Small intestine (tissue), 7 donors: ENCODE measurements at regions not wholly inside any gene's neighbourhood (a gene's known extent, or its start where the extent isn't known, plus 50 kb on each side); places are given as distances from the start of the nearest gene placed in this dataset.

Experiments used
- DNase-seq, 2 donors: peaks; one replicate each; pipeline versions ENCODE4 v3.0.0 to v3.0.0-alpha.2; 2013
- FAIRE-seq: peaks from 2 replicates; lab custom pipeline; 2012; peaks lifted over from hg19 to GRCh38; lab: Jason Lieb, UNC
- H3K27ac ChIP-seq, 3 donors: one replicate each; pipeline ENCODE4 v1.5.1; 2013; ENCODE audit warnings: low read length in 2 of 3, mild to moderate bottlenecking in 2 of 3, control low read depth in 1 of 3, inconsistent platforms in 1 of 3, low read depth in 1 of 3, moderate library complexity in 1 of 3
- H3K27me3 ChIP-seq, 3 donors: one replicate each; pipeline ENCODE4 v1.6.1; 2013; ENCODE audit warnings: low read length in 3 of 3, inconsistent platforms in 1 of 3; ENCODE audit not compliant: control insufficient read depth in 3 of 3, insufficient read depth in 3 of 3
- H3K36me3 ChIP-seq, 3 donors: one replicate each; pipeline ENCODE4 v1.6.1; 2013; ENCODE audit warnings: low read length in 3 of 3, inconsistent platforms in 1 of 3, low read depth in 1 of 3, mild to moderate bottlenecking in 1 of 3, moderate library complexity in 1 of 3; ENCODE audit not compliant: control insufficient read depth in 3 of 3, insufficient read depth in 2 of 3
- H3K4me1 ChIP-seq, 3 donors: one replicate each; pipeline ENCODE4 v1.6.1; 2013; ENCODE audit warnings: low read length in 2 of 3, inconsistent platforms in 1 of 3, low read depth in 1 of 3, mild to moderate bottlenecking in 1 of 3, moderate library complexity in 1 of 3; ENCODE audit not compliant: control insufficient read depth in 3 of 3, insufficient read depth in 2 of 3
- H3K4me3 ChIP-seq, 3 donors: one replicate each; pipeline ENCODE4 v1.5.1; 2013; ENCODE audit warnings: low read length in 3 of 3, control low read depth in 1 of 3, inconsistent platforms in 1 of 3, low read depth in 1 of 3, mild to moderate bottlenecking in 1 of 3, moderate library complexity in 1 of 3
- H3K9me3 ChIP-seq, 2 donors: one replicate each; pipeline ENCODE4 v1.6.1; 2013; ENCODE audit warnings: low read depth in 1 of 2, low read length in 1 of 2; ENCODE audit not compliant: control insufficient read depth in 2 of 2, insufficient read depth in 1 of 2
- whole genome bisulfite sequencing, 3 donors: extraction: QIAGEN DNeasy Blood & Tissue Kit; methylation state at CpG; one replicate each; pipeline ENCODE4 v1.1.7; 2013; 5-methylcytosine and 5-hydroxymethylcytosine counted together
- donor health status: healthy with polysubstance abuse.
- donor health status: control.
- donor health status: control.
- donor health status: Bipolar disorder and iron deficiency.
- donor health status: healthy.

GRCh38 chr18:67742954-67743353 is 226.4 kb upstream of the DSEL start:
- DNase-seq (no peak), FAIRE-seq (no peak)
- Histone ChIP-seq H3K4me3 (no peak overlapping the region), H3K27ac (no peak overlapping the region), H3K27me3 (no peaks in the 10 kb centered on the region), H3K4me1 (no peaks in the 10 kb centered on the region), H3K36me3 (no peaks in the 10 kb centered on the region), H3K9me3 (peaks cover 2 to 11% of the 10 kb centered on the region in 2 donors)
- 52 to 60% (median 56%) methylated on average over 1 of the region's 1 CpG for WGBS, 3 donors

- no peaks in the 10 kb centered on the region for H3K36me3 ChIP-seq
- no peak overlapping the region for H3K27ac ChIP-seq
- WGBS, 3 donors = 81 to 83% (median 82%) methylated on average over 7 of the region's 7 CpGs
- H3K4me1 ChIP-seq = no peaks in the 10 kb centered on the region
- peaks cover 2 to 11% of the 10 kb centered on the region in 2 donors for H3K9me3 ChIP-seq
- DNase-seq (no peak), FAIRE-seq (no peak)
- no peak overlapping the region for H3K4me3 ChIP-seq
- no peaks in the 10 kb centered on the region for H3K27me3 ChIP-seq
Measured at GRCh38 chr18:67742525-67742924, 226.0 kb upstream of the DSEL start.

GRCh38 chr18:67735506-67735905 is 219.0 kb upstream of the DSEL start:
- H3K36me3 ChIP-seq = no peaks in the 10 kb centered on the region
- H3K4me1 ChIP-seq = no peaks in the 10 kb centered on the region
- FAIRE-seq (no peak), DNase-seq (no peak)
- peaks cover 0 to 3% of the 10 kb centered on the region in 2 donors for H3K9me3 ChIP-seq
- no peak overlapping the region for H3K4me3 ChIP-seq
- H3K27ac ChIP-seq = no peak overlapping the region
- 72 to 78% (median 78%) methylated on average over 6 of the region's 6 CpGs for WGBS, 3 donors
- no peaks in the 10 kb centered on the region for H3K27me3 ChIP-seq

- no peaks in the 10 kb centered on the region for H3K4me1 ChIP-seq
- H3K27me3 ChIP-seq = no peaks in the 10 kb centered on the region
- no peak overlapping the region for H3K4me3 ChIP-seq
- DNase-seq (no peak), FAIRE-seq (no peak)
- no peaks in the 10 kb centered on the region for H3K9me3 ChIP-seq
- 23 to 49% (median 47%) methylated on average over 1 of the region's 1 CpG for WGBS, 3 donors
- H3K36me3 ChIP-seq = no peaks in the 10 kb centered on the region
- no peak overlapping the region for H3K27ac ChIP-seq
Measured at GRCh38 chr18:67733088-67733487, 216.6 kb upstream of the DSEL start.

GRCh38 chr18:67731851-67732250 is 215.3 kb upstream of the DSEL start:
- Histone ChIP-seq H3K4me1 (no peaks in the 10 kb centered on the region), H3K27ac (no peak overlapping the region), H3K27me3 (no peaks in the 10 kb centered on the region), H3K4me3 (no peak overlapping the region), H3K9me3 (no peaks in the 10 kb centered on the region), H3K36me3 (no peaks in the 10 kb centered on the region)
- no peak for FAIRE-seq
- DNase-seq = no peak
- WGBS, 3 donors = 48 to 71% (median 59%) methylated on average over 1 of the region's 1 CpG

- H3K27ac ChIP-seq = no peak overlapping the region
- no peak overlapping the region for H3K4me3 ChIP-seq
- H3K4me1 ChIP-seq = no peaks in the 10 kb centered on the region
- H3K36me3 ChIP-seq = no peaks in the 10 kb centered on the region
- WGBS, 3 donors = 86 to 93% (median 89%) methylated on average over 4 of the region's 4 CpGs
- FAIRE-seq = no peak
- H3K9me3 ChIP-seq = no peaks in the 10 kb centered on the region
- no peaks in the 10 kb centered on the region for H3K27me3 ChIP-seq
- DNase-seq = no peak
Measured at GRCh38 chr18:67730886-67731285, 214.4 kb upstream of the DSEL start.

- H3K27ac ChIP-seq = no peak overlapping the region
- WGBS, 3 donors = 84 to 90% (median 87%) methylated on average over 2 of the region's 2 CpGs
- no peaks in the 10 kb centered on the region for H3K27me3 ChIP-seq
- no peak for DNase-seq
- FAIRE-seq = no peak
- no peaks in the 10 kb centered on the region for H3K36me3 ChIP-seq
- H3K4me1 ChIP-seq = no peaks in the 10 kb centered on the region
- no peaks in the 10 kb centered on the region for H3K9me3 ChIP-seq
- H3K4me3 ChIP-seq = no peak overlapping the region
Measured at GRCh38 chr18:67728364-67728763, 211.8 kb upstream of the DSEL start.

- H3K4me1 ChIP-seq = no peaks in the 10 kb centered on the region
Measured at GRCh38 chr18:67726882-67727281, 210.4 kb upstream of the DSEL start.

GRCh38 chr18:67717800-67718199 is 201.3 kb upstream of the DSEL start:
- no peak for FAIRE-seq
- DNase-seq = no peak
- WGBS, 3 donors = 75 to 78% (median 78%) methylated on average over 8 of the region's 8 CpGs
- Histone ChIP-seq H3K4me3 (no peak overlapping the region), H3K4me1 (no peaks in the 10 kb centered on the region), H3K36me3 (no peaks in the 10 kb centered on the region), H3K27me3 (no peaks in the 10 kb centered on the region), H3K27ac (no peak overlapping the region), H3K9me3 (no peaks in the 10 kb centered on the region)

More at GRCh38 chr18:67726882-67727281, 210.4 kb upstream of the DSEL start:
- FAIRE-seq (no peak), DNase-seq (no peak)
- H3K27ac ChIP-seq = no peak overlapping the region
- no peaks in the 10 kb centered on the region for H3K9me3 ChIP-seq
- WGBS, 3 donors = 18 to 26% (median 20%) methylated on average over 2 of the region's 2 CpGs
- H3K4me3 ChIP-seq = no peak overlapping the region
- H3K27me3 ChIP-seq = no peaks in the 10 kb centered on the region
- no peaks in the 10 kb centered on the region for H3K36me3 ChIP-seq
